SU-DHL-6 (cell line): ENCODE measurements at regions not wholly inside any gene's neighbourhood (a gene's known extent, or its start where the extent isn't known, plus 50 kb on each side); places are given as distances from the start of the nearest gene placed in this dataset.

Experiments
- H2AFZ ChIP-seq: fragments of 200-600 bp; sonication (generic); 2 replicates; pipeline ENCODE4 v1.6.1; 2014; ENCODE audit warnings: low read depth, mild to moderate bottlenecking, moderate library complexity, mixed read lengths, antibody characterized with exemption, low read length; ENCODE audit not compliant: severe bottlenecking
- H3F3A ChIP-seq: fragments of 200-600 bp; shearing (Covaris generic); 2 replicates; pipeline ENCODE4 v1.6.0; 2016; ENCODE audit warnings: antibody characterized with exemption, mild to moderate bottlenecking; ENCODE audit not compliant: insufficient read depth
- H3K27ac ChIP-seq: fragments of 200-600 bp; sonication (generic); 2 replicates; pipeline ENCODE4 v1.5.1; 2016; ENCODE audit warnings: low read depth, mild to moderate bottlenecking, low read length, moderate library complexity, mixed read lengths
- H3K27me3 ChIP-seq: fragments of 200-600 bp; sonication (generic), shearing (Covaris generic); 2 replicates; pipeline ENCODE4 v1.6.0; 2014; ENCODE audit warnings: mild to moderate bottlenecking, low read length
- H3K36me3 ChIP-seq: fragments of 200-600 bp; sonication (generic); 2 replicates; pipeline ENCODE4 v1.6.1; 2014; ENCODE audit warnings: mild to moderate bottlenecking, low read length, mixed read lengths
- H3K4me2 ChIP-seq: fragments of 300-600, 200-600 bp; shearing (Covaris generic), sonication (generic); 2 replicates; pipeline ENCODE4 v1.6.0; 2014; ENCODE audit warnings: low read length, low read depth, mild to moderate bottlenecking; ENCODE audit not compliant: poor library complexity, severe bottlenecking
- H3K4me3 ChIP-seq: fragments of 200-600 bp; sonication (generic); 2 replicates; pipeline ENCODE4 v1.5.1; 2014; ENCODE audit warnings: antibody characterized with exemption, low read length, mild to moderate bottlenecking, mixed read lengths; ENCODE audit not compliant: insufficient read depth, poor library complexity, severe bottlenecking
- H3K79me2 ChIP-seq: fragments of 200-600 bp; sonication (generic); 2 replicates; pipeline ENCODE4 v1.6.1; 2014; ENCODE audit warnings: mild to moderate bottlenecking, low read length, moderate library complexity; ENCODE audit not compliant: insufficient read depth
- H3K9ac ChIP-seq: fragments of 200-600 bp; sonication (generic); 2 replicates; pipeline ENCODE4 v1.7.0; 2014; ENCODE audit warnings: mild to moderate bottlenecking, low read length
- H3K9me2 ChIP-seq: fragments of 200-600 bp; sonication (generic); replicated peaks from 2 replicates; pipeline ENCODE4 v1.6.1; 2014; ENCODE audit warnings: low read length; ENCODE audit not compliant: insufficient read depth
- H3K9me3 ChIP-seq: fragments of 200-600 bp; sonication (generic); 2 replicates; pipeline ENCODE4 v1.6.1; 2014; ENCODE audit warnings: low read length, mixed read lengths; ENCODE audit not compliant: insufficient read depth
- H4K20me1 ChIP-seq: fragments of 200-600 bp; sonication (generic); 2 replicates; pipeline ENCODE4 v1.6.1; 2014; ENCODE audit warnings: low read depth, mild to moderate bottlenecking, antibody characterized with exemption, low read length, moderate library complexity, mixed read lengths
- CTCF ChIP-seq: fragments of 200-600 bp; sonication (generic); IDR thresholded peaks from one replicate; pipeline ENCODE4 v1.5.1; 2017; ENCODE audit warnings: antibody characterized with exemption, mild to moderate bottlenecking, low read length, moderate library complexity; ENCODE audit not compliant: insufficient read depth, poor library complexity, severe bottlenecking
- EZH2phosphoT487 ChIP-seq: fragments of 200-600 bp; sonication (generic), shearing (Covaris generic); conservative IDR thresholded peaks from 2 replicates; pipeline ENCODE4 v1.6.1; 2018; ENCODE audit warnings: mild to moderate bottlenecking, antibody characterized with exemption, low read length, moderate library complexity, mixed read lengths

- H4K20me1 ChIP-seq: no peaks in the 10 kb centered on the region
Observed at GRCh38 chr11:86136538-86136937, 67.7 kb upstream of the PICALM start.

GRCh38 chr11:86135319-86135714, 66.4 kb upstream of the PICALM start:
- Histone ChIP-seq H2AFZ (no peak overlapping the region), H3K27me3 (no peaks in the 10 kb centered on the region), H4K20me1 (no peaks in the 10 kb centered on the region), H3F3A (no peaks in the 10 kb centered on the region), H3K27ac (no peak overlapping the region), H3K9me2 (no peaks in the 10 kb centered on the region), H3K36me3 (no peaks in the 10 kb centered on the region), H3K4me2 (no peak overlapping the region), H3K9me3 (no peaks in the 10 kb centered on the region), H3K79me2 (no peaks in the 10 kb centered on the region), H3K9ac (no peak overlapping the region), H3K4me3 (no peak overlapping the region)
- TF ChIP-seq CTCF (no peak), EZH2phosphoT487 (no peak)

More at GRCh38 chr11:86136538-86136937, 67.7 kb upstream of the PICALM start:
- Histone ChIP-seq H3K9me3 (no peaks in the 10 kb centered on the region), H3K9me2 (no peaks in the 10 kb centered on the region), H3K36me3 (no peaks in the 10 kb centered on the region), H3K27ac (no peak overlapping the region), H3K27me3 (no peaks in the 10 kb centered on the region), H3K4me3 (no peak overlapping the region), H3K9ac (no peak overlapping the region), H3F3A (no peaks in the 10 kb centered on the region), H3K4me2 (no peak overlapping the region), H2AFZ (no peak overlapping the region), H3K79me2 (no peaks in the 10 kb centered on the region)
- no peak for TF ChIP-seq EZH2phosphoT487

- Histone ChIP-seq H3K27me3 (no peaks in the 10 kb centered on the region), H3K27ac (no peak overlapping the region), H3K79me2 (no peaks in the 10 kb centered on the region), H3K4me2 (no peak overlapping the region), H3K9ac (no peak overlapping the region), H4K20me1 (no peaks in the 10 kb centered on the region), H2AFZ (no peak overlapping the region), H3F3A (no peaks in the 10 kb centered on the region), H3K36me3 (no peaks in the 10 kb centered on the region), H3K4me3 (no peak overlapping the region), H3K9me2 (no peaks in the 10 kb centered on the region), H3K9me3 (no peaks in the 10 kb centered on the region)
- TF ChIP-seq EZH2phosphoT487 (no peak), CTCF (no peak)
Observed at GRCh38 chr11:86134580-86135318, 65.9 kb upstream of the PICALM start.

GRCh38 chr11:86132667-86133249, 63.9 kb upstream of the PICALM start:
- Histone ChIP-seq H3K4me3 (no peak overlapping the region), H3K79me2 (no peaks in the 10 kb centered on the region), H3K36me3 (no peaks in the 10 kb centered on the region), H2AFZ (no peak overlapping the region), H3K9me3 (no peaks in the 10 kb centered on the region), H3F3A (no peaks in the 10 kb centered on the region), H4K20me1 (no peaks in the 10 kb centered on the region), H3K4me2 (no peak overlapping the region), H3K9me2 (no peaks in the 10 kb centered on the region), H3K27ac (no peak overlapping the region), H3K9ac (no peak overlapping the region), H3K27me3 (no peaks in the 10 kb centered on the region)
- TF ChIP-seq EZH2phosphoT487 (no peak), CTCF (no peak)
